Activated CD8-positive, alpha-beta memory T cell treated with anti-CD3 and anti-CD28 coated beads for 4 hours (primary cell): ENCODE measurements at regions not wholly inside any gene's neighbourhood (a gene's known extent, or its start where the extent isn't known, plus 50 kb on each side); places are given as distances from the start of the nearest gene placed in this dataset.

Source experiments
- DNase-seq, 2 donors: peaks; one replicate each; pipeline ENCODE4 v3.0.0-alpha.2; 2020; ENCODE audit warnings: low read depth in 2 of 2

DNA sequence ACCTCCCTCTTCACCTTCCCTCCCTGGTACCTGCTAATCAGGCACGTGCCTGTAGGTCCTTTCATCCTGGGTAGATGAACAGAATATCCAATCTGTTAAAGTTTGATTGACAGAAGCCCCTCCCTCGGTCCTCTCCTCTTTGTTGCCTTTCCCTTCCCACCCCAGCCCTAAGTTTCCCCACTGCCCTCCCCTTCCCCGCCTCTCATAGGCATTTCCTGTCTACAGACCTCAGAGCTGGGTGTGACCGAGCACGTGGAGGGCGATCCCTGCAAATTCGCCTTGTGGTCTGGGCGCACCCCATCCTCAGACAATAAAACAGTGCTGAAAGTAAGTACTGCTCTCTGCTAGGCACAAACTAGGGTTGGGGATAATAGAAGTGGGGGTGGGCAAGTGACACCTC, 239.2 kb upstream of the UMPS start:
- no peak for DNase-seq

DNA sequence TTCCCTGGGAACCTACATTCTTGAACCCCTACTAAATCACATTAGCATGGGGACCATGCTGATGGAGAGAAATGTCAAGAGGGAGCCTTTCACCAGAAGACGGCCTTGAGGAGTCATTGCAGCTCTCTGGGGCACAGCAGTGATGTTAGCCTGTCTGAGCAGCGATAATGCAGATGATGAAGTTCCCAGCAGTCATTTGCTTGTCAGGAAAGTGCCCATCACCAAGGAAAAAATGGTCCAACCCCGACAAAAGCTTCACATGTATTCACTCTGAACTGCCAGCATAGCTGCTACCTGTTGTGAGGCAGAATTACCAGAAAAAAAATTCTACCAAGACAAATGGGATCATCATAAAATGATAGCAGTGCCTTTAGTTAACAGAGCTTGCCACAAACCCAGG, 238.4 kb upstream of the UMPS start:
- DNase-seq = no peak

DNA sequence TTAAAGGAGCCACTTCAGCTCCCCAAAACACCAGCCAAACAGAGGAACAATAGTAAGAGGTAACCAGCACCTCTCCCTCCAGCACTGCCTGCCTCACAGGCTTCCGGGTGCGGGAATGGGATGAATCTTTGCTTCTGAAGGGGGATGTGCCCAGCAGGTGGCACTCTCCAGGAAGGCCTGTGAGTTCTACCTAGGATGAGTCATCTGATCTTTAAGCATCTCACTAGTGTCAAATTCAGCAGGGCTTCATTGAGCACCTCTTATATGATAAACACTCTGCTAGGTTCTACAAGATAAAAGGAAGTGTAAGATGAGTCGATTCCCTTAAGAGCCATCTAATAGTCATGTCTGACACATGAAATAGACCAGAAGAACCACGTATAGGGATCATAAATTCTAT, 237.4 kb upstream of the UMPS start:
- DNase-seq = no peak

DNA sequence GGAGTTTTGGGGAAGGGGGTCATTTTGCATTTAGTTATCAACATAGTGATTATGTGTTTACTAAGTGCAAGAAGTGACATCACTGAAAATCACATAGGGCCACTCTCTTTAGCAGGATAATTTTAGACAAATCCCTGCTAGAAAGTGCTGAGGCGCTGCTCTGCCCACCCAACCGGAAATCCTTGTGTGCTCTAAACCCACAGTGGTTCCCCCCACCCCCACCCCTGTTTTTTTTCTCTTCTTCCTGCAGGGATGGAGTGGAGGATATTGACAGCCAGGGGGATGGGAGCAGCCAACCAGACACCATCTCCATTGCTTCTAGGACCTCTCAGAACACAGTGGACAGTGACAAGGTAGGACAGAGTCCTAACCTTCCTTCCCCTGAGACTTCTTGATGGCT, 234.2 kb upstream of the UMPS start:
- DNase-seq = no peak

DNA sequence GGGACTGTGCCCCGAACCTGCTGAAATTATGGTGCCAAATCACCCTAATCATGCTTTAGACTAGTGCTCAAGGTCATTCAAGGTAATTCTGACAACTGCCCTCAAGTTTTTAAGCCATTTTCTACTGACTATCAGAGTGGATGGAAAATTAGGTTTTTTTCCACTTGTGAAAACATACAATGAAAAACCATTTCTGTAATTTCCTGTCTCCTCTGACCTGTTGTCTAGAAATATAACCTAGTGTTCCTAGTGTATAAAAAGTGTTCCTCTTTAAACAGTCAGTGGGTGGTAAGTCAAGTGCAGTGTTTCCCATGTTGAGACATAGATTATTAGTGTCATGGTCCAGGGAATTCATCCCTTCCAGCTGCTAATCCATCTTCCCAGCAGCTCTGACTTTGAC, 232.8 kb upstream of the UMPS start:
- no peak for DNase-seq

DNA sequence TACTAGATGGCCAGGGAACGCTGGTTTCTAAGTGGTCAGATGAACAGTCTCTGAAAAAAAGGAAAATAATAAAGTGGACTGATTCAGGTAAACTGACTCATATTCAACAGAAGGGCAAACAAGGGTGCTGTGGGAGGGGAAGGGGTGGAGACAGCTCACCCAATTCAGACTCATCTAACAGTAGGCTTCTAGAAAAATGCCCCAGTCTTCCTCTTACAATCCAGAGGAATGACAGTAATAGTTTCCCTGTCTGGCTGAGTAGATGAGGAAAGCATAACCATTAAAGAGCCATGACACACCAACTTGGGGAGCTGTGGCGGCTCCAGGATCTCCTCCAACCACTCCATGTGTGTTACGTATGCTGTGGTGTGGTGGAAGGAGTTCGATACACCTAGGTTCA, 231.4 kb upstream of the UMPS start:
- no peak for DNase-seq

DNA sequence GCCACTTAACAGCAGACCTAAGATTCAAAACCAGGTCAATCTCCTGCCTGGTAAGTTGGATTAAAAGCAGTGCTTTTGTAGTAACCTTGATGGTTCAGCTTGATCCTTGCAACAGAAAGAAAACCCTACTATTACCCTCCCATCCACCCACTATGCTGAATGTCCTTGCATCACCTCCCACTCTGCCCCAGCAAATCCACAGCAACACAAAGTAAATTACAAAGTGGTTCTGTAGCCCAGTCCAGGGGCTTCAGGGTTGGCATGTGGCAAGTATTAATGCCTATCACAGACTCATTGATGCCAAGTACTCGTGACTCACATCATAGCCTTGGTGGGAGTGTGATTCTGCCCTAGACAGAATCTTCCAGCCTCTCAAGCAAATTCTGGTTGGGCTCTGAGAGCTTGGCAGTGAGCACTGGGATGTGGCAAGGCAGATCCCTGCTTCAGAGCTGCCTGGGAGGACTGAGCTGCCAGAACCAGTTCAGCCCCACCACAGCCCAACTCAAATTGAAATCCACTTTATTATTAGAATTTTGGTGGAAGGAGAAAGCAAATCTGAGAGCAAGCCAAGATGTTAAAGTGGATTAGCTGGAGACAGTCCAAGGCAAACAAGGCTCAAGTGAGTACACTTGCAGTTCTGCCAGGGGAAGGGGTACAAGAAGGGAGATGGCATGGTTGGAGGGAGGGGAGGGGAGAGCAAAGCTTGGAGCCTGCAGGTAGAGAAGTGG, 225.8 kb upstream of the UMPS start:
- DNase-seq = no peak

DNA sequence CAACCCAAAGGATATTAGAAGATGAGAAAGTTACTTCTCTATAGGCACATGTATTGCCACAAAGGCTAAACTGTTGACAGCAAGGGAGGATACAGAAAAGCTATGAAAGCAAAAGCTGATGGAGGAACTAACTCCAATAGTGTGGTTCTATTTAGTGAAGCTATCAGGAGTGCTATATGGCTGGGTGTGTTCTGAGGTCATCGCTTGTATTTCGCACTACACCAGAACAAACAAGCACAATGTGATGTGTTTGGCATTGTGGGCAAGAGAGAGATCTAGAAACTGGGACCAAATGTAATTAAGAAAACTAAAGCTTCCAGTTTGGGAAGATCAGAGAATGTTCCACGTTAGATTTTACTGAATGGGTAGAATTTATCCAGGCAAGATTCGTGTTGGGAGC, 220.4 kb upstream of the UMPS start:
- DNase-seq = no peak

DNA sequence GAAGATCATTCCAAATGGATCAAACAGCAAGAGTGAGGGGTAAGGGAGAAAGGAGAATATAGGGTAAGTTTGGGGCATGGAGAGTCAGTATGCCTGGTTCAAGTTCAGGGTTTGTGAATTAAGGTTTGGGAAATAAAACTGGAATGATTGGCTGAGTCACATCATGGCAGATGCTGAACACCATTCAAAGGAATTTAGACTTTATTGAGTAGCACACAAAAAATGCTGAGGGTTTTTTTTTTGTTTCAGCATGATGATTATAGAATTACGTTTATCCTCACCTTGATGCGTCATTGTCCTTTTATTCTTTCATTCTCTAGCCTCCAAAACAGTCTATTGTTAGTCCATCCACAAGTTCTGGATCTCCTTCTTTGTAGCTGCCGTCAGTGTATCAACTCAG, 220.0 kb upstream of the UMPS start:
- DNase-seq = no peak

DNA sequence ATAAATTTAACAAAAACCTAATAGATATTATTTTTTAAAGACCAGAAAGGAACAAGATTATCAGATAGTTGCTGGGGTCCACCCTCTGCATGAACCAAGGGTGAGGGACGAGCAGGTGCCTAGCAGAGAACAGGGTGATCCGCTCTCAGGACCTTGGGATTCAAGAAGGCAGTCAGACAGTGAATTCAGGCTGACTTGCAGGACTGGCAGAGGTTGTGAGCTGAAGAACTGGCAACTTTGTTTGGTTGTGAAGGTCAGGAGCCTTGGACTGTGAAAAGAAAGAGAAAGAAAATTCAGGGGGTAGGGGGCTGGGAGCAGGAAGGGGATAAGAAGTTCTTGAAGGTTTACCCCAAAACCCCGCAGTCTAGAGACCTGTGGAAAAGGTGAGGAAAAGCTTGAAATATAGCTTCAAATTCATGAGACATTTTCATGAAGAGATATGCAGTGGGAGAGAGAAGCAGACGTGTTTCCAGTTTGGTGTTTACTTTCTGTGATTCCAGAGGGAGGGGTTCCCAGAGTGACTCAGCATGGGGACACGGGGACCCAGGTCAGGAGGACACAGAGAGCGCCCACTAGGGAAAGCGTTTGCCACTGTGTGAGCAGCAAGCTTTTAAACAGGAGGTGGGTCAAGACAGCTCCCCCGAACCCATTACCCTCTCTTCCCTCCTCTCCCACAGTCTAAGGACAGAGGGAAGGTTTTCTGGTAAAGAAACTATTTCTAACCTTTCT, 217.2 kb upstream of the UMPS start:
- DNase-seq = no peak

DNA sequence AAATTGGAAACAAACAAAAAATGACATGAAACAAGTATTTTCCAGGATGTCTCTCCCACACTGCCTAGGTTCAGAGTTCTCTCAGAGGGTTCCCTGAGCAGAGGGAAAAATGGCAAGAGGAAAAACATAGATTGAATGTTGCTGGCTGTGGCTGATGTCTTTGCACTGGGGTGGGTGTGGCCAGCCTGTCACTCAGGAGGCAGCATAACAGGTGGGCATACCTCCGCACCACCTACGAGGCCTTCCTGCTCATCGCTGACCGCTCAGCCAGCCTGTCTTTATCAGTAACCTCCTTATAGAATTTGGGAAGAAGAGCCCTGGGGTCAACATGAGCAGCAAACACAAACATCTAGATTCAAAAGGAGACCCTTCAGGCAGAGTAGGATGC, 216.6 kb upstream of the UMPS start:
- no peak for DNase-seq

DNA sequence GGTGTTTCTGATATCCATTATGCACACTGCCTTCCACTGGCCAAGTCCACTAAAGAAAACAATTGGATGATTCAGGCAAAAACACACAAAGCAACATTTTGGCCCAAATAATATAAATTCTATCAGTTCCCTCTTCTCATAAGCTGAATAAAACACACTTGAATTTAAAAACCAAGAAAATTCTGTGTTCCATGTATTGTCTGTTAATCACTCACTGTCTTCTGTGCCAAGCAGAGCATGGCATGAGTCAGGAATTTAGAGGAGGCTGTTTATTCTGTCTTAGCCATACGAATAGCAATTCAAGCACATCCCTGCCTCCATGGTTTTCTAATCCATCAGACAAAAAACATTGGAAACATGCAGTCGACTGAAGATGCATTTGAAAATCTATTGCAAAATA, 215.6 kb upstream of the UMPS start:
- no peak for DNase-seq

DNA sequence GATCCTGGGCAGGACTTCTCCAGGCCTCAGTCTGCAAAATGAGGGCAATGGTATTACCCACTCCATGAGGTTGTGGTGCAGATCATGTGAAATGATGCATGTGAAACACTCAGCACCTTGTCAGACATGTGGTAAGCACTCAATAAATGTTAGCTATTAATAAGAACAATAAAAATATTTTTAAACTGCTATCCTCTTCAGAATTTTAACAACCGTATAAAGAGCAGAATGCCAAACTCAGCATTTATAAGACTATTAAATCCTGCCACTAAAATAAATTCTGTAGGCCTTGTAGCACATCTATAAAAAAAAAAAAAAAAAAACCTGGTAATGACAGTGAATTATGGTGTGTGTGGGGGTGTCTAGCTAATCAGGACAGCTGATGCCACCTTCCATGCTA, 213.9 kb upstream of the UMPS start:
- DNase-seq = no peak

DNA sequence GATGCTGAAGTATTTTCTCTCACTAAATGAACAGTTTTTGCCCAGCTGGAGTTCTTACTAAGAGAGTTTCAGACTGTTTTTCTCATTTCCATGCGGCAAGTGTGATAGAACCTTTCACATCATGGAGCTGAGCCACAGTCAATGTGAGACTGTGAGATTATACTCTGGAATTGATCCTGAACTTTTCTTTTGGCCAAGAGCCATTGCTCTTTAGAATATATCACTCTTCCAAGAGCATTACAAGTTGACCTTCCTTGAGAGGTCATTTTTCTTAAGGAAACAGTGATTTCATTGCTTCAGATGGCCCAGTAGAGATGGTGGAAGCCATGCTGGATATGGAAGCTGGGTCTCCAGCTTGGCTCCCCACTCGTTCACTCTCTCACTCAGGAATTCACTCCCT, 212.9 kb upstream of the UMPS start:
- DNase-seq = no peak

DNA sequence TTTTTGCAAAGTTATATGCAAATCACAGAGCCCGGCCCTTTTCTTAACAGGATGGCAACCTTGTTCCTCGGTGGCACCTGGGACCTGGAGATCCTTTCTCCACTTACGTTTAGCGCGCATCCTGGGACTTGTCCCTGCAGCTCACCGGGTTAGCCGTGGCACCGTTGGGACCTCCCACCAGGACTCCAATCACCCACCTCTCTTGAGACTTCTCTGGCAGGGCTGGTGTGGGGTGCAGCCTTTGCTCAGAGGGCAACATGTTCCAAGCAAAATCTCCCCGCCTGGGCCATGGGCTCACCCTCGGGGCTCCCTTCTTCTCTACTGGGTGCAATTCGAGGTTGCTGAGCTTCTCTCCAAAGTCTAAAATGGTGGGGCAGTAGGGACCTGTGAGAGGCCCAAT, 211.9 kb upstream of the UMPS start:
- DNase-seq = no peak

DNA sequence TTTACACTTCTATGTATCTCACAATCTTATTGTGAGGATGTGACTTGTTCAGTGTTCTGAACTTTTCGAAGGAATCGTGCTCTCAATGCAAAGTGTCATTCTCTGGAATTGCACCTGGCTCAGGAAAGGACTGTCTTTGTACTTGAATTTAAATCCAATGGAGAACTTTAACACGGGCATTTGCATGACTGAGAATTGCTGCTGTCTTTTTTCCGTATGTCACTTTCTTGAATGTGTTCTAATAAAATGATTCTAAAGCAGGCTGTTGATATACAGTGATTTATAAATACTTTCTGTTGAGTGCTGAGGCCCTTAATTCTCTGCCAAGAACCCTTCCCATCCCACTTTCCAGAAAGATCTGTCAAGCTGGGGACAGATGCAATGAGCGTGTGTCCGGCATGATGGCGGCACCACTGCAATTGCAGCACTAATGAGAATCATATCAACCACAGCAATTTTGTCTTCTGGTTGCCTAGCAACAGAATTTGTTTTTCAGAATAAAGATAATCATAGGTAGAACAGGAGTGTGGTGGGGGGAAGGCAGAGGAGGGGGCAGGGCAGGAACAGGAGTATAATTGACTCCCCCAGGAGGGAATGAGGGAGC, 210.6 kb upstream of the UMPS start:
- no peak for DNase-seq

DNA sequence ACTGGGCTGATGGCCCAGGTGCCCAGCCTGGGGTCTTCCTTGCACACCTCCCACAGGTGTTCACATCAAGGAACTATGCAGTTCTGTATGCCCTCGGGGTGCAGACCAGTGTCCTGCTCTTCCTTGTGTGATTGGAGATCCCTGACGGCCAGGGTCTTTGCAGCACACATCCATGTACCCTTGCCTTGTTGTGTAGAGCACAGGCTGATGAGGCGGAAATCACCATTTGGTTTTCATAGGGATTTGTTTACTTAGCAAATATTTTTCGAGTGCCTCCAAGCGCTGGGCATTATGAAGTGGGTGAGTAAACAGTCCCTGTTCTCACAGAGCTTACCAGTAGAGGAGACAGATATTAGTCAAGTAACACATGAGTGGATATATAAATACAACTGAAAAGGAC, 209.3 kb upstream of the UMPS start:
- DNase-seq = no peak

DNA sequence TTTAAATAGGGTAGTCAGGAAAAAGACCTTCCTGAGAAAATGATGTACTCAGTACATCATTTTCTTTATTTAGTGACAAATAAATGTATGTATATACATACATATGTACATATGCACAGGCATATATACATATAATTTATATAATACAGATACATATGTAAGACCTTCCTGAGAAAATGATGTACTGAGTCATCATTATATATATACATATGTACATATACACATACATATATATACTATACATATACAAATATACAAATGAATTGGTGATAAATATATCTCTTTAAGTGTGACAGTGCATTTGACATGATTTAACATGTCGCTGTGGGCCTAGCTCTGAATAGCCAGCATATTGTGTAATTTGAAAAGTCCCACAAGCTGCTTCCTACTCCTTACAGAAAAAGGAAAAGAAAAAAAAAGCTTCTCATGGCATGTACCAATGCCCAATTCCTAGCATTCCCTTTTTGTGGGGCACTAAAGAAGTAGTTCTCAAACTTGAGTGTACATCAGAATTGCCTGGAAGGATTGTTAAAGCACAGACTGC, 208.1 kb upstream of the UMPS start:
- no peak for DNase-seq

DNA sequence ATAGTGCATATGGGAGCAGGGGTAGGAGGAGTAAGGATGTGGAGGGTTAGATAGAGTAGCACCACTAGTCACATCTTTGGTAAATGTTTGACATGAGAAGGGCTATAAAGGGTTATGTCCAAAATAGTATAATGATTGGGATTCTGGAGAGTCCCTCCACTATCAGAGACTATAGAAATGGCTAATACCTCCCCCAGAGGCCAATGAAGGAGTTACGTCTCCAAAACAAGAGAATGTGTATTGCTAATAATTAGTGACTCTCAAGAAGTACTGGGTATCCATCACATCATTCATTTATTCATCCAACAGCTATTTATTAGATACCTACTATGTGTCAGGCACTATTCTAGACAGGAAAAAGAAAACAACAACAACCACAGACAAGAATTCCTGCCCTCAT, 203.7 kb upstream of the UMPS start:
- DNase-seq = no peak

DNA sequence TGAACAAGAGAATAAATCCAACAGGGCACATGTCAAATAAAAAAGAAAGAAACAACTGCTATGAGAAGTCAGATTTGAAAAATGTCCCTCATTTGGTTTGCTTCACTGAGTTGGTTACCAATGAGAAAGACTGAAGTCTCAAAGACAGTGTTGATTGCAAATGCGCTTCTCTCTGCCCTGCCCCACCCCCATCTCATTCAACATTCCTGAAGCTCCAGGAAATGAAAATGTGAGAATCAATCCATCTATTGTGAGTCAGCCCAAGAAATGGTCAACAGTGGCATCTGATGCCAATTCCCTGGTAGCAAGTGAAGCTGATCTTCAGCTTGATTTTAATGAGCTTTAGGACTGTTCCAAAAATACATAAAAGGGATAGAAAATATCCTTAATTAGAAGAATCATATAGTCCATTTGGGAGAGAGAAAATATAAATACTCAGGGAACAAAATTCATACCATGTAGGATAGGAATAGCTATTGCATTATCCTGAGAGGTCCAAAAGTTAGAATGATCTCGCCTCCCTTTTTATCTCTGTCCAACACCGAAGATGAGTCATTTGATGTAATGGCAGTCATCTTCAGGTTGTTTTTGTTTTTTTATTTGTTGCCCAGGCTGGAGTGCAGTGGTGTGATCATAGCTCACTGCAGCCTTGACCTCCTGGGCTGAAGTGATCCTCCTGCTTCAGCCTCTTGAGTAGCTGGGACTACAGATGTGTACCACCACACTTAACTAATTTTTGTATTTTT, 200.3 kb upstream of the UMPS start:
- no peak for DNase-seq

DNA sequence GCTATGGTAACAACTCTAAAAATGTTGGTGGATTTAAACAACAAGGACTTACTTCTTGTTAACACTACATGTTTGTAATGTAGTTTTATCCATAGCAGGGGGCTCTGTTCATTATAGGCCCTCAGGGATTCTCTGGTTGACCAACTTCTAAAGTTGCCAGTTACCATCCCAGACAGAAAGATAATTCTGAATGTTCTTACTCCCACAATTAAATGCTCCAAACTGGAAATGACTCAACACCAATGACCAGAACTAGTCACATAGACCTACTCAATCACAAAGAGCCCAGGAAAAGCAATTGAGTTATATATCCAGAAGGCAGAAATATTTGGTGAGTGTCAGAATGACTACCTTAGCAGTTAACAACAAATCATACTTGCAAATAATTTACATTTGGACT, 199.3 kb upstream of the UMPS start:
- DNase-seq = no peak

DNA sequence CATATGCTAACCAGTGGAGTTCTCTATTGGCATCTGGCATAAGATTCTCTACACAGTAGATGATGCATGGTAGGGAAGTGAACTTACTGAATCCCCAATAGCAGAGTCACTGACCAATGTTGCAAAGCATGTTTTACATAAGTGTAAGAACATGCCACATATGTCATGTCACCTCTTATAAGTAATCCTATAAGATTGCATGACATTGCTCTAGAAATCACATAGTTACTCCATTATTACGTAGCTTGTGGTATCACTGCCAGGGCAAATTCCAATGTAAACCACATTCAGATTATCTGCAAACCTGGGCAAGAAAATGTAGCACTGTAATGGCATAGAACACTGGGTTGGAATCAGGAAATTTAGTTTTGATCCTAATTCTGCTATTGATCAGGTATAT, 198.2 kb upstream of the UMPS start:
- no peak for DNase-seq
